ENCODE measurements at regions not wholly inside any gene's neighbourhood (a gene's known extent, or its start where the extent isn't known, plus 50 kb on each side); places are given as distances from the start of the nearest gene placed in this dataset.
A peak's percentile ranks its signal among the peaks of the same experiment; 100 is the strongest.

GRCh38 chr5:178808886-178809285 lies 50.9 kb upstream of the ZNF354B start:
- no peak for DNase-seq

DNA sequence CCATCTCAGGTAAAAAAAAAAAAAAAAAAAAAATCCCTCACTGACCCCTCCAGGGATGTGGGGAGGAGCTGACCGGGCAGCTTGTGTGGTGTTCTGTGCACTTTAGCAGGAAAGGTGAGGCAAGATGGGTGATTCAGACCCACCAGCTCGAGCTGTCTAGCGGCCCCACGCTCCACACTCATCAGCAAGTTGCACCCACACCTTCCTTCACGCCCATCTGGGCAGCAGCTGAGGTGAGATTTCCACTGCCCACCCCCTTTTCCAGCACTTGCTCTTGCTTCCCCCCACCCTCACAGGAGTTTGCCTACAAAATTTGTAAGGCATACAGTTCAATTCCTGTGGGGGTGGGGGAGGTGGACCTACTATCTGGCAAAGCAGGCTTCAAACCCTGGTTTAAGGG lies 58.7 kb upstream of the ZNF354B start:
- DNase-seq: no peak

DNA sequence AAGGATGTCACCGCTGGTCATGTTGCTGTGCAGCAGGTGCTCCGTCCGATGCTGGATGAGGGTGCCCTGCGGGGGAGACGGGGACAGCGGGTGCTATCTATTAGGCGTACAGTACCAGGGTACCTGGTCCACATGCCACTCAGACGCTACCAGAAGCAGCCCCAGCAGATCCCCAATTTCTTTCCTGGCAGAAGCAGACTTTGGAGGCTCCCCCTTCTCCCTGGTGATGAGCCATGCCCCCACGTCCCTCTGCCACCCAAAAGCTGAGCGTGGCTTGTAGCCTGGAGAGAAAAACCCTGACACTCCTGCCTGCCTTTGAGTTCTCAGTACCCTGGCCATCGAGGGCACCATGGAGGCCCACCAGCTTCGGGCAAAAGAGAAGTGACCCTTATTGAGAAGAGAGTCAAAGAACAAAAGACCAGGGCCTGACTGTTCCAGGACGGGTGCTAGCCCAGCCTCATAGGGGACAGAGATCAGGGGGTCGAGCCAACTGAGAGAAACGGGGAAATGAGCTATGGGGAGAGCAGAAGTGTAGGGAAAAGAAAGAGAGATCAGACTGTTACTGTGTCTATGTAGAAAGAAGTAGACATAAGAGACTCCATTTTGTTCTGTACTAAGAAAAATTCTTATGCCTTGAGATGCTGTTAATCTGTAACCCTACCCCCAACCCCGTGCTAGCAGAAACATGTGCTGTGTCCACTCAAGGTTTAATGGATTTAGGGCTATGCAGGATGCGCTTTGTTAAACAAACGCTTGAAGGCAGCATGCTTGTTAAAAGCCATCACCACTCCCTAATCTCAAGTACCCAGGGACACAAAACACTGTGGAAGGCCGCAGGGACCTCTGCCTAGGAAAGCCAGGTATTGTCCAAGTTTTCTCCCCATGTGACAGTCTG lies 62.0 kb upstream of the ZNF354B start:
- no peak for DNase-seq

GRCh38 chr5:178797101-178797521 lies 62.6 kb upstream of the ZNF354B start:
- no peak for DNase-seq

DNA sequence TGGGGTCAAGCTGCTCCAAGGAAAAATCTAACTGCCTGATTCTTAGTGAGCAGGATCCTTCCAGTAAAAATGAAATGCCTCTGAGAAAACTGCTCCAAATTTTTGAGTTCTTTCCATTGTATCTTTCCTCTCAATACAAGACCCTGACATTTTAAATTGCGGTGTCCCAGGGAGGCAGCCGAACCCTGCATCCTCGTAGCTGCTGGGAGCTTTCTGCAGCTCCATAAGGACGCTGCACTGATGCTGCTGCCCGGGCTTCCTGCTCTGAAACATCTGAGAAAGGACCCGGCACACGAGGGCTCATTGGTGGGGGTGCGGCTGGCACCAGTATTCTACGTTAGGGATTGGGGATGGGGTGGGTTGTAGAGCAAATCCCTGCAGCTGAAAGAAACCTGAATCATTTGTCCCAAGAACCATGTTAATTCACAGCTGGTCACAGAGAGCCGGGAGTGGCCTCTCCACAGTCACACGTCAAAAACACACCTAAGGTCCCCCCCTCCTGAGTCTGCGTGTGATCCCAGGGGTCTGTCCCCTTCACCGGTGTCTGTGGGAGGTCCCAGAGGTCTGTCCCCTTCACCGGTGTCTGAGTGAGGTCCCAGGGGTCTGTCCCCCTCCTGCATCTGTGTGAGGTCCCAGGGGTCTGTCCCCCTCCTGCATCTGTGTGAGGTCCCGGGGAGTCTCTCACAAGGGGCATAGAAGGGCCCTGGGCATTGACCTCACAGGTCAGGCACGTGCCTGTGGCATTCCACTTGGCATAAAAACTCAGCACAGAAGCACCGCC lies 63.4 kb upstream of the ZNF354B start:
- DNase-seq: no peak

- no peak for DNase-seq
These were observed 64.0 kb upstream of the ZNF354A start for GRCh38 chr5:178794433-178794832.

DNA sequence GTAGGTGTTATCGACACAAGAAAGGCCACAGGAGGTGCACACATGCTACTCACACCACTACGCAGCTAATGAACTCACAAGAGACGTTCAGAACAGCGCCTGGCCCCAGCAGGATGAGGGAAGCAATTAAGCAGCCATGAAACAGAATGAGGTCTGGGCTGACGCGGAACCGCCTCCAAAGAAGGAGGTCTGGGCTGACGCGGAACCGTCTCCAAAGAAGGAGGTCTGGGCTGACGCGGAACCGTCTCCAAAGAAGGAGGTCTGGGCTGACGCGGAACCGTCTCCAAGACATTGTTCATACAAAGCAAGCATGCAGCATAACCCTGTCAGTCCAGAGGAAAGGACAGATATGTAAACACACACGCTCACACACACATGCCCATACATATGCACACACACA lies 63.2 kb upstream of the ZNF354A start:
- no peak for DNase-seq

- peak; percentile 31 to 37 for DNase-seq
These were observed 62.7 kb upstream of the ZNF354A start for GRCh38 chr5:178793151-178793550.

DNA sequence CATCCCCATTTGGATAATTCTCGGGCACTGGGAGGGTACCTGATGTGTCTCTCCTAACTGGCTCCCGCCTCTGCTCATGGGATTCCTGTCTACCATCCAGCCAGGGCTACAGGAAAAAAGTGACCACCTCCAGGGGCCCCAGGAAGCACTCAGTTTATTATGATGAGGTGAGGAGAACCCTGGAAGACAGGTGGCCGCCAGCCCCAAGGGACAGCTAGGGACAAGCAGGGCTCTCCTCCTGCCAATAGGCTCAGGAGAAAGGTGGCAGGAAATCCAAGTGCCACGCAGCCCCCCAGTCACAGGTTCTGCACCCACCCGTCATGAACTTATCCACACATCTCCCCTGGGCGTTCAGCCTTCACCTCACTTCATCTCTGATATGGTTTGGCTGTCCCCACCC lies 61.5 kb upstream of the ZNF354A start:
- no peak for DNase-seq

GRCh38 chr5:178790371-178790770 lies 59.9 kb upstream of the ZNF354A start:
- no peak for DNase-seq

- DNase-seq: no peak
These were observed 58.1 kb upstream of the ZNF354A start for GRCh38 chr5:178788381-178789085.

- no peak for DNase-seq
These were observed 57.4 kb upstream of the ZNF354A start for GRCh38 chr5:178787889-178788288.

DNA sequence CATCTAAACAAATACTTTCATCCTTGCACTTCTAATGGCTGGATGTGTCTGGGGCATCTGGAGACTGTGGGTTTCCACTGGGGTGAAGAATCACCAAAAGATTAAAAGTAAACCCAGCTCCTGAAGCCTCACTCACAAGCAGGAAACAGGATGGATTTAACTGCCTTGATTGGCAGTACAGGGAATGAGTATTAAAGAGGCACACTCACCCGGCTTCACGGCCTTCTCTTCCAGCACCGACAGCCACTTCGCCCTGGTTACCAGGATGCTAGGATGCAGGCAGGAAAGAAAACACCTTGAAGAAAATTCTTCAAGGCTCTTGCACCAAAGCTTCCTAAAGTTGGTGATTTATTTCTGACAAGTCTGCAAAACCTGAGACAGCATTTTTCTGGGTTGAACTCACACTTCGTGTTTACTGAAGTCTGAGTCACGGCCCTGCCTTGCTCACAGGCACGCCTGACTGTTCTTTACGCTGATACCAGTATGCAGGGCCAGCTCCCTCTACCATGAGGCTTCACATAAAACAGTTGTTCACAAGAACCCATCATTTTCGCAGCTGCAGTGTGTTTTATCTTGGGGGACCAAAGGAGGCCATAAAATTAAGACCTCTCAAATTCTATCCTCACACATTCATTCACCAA lies 56.5 kb upstream of the ZNF354A start:
- DNase-seq: no peak

GRCh38 chr5:178786417-178786816 lies 56.0 kb upstream of the ZNF354A start:
- no peak for DNase-seq

DNA sequence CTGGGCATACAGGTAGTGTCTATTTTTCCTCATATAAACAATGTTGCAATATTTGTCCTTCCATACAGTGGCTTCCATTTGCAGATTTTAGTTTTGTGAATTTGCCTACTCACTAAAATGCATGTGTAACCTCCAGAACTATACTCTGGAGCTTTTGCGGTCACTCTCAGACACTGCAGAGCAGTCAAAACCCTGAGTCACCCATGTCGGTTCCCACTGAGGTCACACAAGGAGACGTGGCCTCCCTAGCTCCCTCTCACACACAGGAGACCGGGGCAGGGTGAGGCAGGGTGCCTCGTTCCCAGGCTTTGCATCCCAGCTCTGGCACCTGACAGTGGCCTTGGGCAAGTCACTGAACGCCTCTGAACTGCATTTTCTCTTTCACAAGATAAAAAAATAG lies 55.5 kb upstream of the ZNF354A start:
- DNase-seq: no peak

- DNase-seq: no peak
These were observed 53.9 kb upstream of the ZNF354A start for GRCh38 chr5:178784391-178784790.

DNA sequence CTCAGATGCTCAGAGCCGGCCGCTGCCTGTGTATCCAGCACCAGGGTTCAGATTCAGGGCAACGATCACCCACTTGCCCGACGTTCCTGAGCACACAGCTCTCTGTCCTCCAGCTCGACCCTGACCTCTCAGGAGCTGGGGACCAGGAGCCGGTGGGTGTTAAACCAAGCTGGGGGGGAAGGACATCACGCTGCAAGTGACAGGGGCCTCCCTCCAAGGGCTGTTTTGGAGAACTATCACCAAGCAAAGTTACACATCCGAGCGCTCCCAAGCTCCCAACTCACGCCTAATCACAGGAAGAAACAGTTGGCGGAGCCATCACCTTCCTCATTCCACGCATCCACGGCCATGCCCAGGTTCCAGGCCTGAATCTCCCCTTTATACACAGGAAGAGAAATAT lies 51.5 kb upstream of the ZNF354A start:
- no peak for DNase-seq

- DNase-seq: no peak
These were observed 50.4 kb upstream of the ZNF354A start for GRCh38 chr5:178780581-178781498.
